ENCODE measurements at regions not wholly inside any gene's neighbourhood (a gene's known extent, or its start where the extent isn't known, plus 50 kb on each side); places are given as distances from the start of the nearest gene placed in this dataset.
"Not testable (repeated sequence)": the region's sequence is repeated elsewhere in the genome, so short reads cannot be mapped to it uniquely, and the experiment has no call there.

DNA sequence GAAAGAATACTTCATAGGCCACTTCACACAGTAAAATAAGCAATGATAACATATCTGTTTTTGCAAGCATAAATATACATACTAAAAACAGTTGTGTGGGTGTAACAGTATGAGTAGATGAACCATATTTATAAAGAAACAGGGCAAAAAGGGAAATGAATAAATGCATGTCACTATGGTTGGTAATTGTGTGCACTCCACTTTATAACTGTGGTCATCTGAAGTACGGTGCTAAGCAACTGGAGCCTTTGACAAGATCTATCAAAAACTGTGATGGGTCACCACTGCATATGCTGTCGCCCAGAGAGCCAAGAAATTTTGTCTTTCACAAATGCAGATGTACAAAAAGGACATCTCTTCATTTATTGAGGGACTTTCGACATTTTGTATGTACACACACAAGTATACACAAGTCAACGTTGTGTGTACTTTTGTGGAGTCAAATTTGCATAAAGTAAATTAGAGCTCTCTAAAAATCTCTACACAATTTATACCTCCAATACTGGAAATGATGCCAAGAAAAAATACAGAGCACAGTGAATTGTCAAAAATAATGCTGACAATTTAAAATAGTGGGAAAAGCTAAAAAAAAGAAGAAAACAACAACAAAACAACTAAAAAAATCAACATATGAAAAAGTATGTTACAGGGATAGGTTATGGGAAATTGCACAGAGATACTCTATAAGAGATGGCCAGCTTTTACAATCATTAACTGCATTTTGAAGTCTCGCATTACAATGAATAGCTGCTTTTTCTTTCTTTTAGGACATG, 123.1 kb upstream of the ENPEP start:
- ATAC-seq (no peak), DNase-seq (no peak)
- Mint-ChIP-seq H3K27me3 (peaks cover 38% of the 10 kb centered on the region), H3K27ac (no peak overlapping the region), H3K36me3 (ENCODE audit: low read depth) (peaks cover 2% of the 10 kb centered on the region), H3K4me1 (no peaks in the 10 kb centered on the region), H3K4me3 (no peak overlapping the region)
- H3K9me3 ChIP-seq (ENCODE audit: control insufficient read depth, low read length, poor library complexity, severe bottlenecking) = no peaks in the 10 kb centered on the region

DNA sequence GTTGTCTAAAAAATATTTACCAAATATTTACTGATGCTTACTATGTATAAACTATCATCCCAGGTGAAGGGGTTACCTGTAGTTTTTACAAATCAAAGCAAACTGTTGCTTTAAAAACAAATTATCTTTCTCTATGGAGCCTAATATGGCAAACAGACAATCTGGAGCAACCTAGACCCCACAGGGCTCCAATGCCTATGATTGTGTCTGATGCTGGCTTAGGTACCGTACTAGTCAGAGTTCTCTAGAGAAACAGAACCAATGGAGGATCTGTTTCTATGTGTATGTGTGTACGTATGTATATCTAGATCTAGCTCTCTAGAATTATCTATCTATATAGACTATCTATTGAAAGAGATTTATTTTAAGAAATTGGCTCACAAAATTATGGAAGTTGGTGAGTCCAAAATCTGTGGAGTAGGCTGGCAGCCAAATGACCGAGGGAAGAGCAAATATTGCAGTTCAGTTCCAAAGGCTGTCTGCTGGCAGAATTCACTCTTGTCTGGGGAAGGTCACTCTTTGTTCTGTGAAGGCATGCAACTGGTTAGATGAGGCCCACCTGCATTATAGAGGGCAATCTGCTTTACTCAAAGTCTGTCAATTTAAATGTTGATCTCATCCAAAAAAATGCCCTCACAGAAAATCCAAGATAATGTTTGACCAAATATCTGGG, 127.1 kb upstream of the ENPEP start:
- H3K27ac Mint-ChIP-seq = no peak overlapping the region
- no peaks in the 10 kb centered on the region for H3K9me3 ChIP-seq (ENCODE audit: control insufficient read depth, low read length, poor library complexity, severe bottlenecking)
- no peak overlapping the region for H3K4me3 Mint-ChIP-seq
- H3K36me3 Mint-ChIP-seq (ENCODE audit: low read depth) = no peaks in the 10 kb centered on the region
- ATAC-seq (no peak), DNase-seq (no peak)
- H3K27me3 Mint-ChIP-seq = peaks cover 60% of the 10 kb centered on the region
- no peaks in the 10 kb centered on the region for H3K4me1 Mint-ChIP-seq

DNA sequence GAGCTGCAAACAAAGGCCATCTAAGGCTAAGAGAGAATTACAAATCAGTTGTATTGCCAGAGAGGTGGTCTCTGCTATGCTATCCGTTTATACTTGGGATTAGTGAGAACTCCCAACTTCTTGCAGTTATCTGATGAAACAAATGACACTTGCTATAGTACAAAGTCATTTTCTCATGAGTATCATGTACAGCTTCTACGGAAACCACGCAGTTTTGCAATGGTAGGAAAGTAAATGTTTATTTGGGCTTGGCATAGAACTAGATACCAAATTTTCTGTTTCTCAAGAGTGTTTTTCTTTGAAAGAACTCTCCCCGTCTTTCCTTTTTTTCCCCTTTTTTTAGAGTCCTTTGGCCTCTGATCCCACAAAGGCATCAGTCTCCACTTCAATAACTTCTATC, 128.2 kb upstream of the ENPEP start:
- Mint-ChIP-seq H3K27ac (no peak overlapping the region), H3K4me3 (no peak overlapping the region), H3K36me3 (ENCODE audit: low read depth) (no peaks in the 10 kb centered on the region), H3K4me1 (no peaks in the 10 kb centered on the region), H3K27me3 (peaks cover 52% of the 10 kb centered on the region)
- ATAC-seq (no peak), DNase-seq (no peak)
- no peaks in the 10 kb centered on the region for H3K9me3 ChIP-seq (ENCODE audit: control insufficient read depth, low read length, poor library complexity, severe bottlenecking)

DNA sequence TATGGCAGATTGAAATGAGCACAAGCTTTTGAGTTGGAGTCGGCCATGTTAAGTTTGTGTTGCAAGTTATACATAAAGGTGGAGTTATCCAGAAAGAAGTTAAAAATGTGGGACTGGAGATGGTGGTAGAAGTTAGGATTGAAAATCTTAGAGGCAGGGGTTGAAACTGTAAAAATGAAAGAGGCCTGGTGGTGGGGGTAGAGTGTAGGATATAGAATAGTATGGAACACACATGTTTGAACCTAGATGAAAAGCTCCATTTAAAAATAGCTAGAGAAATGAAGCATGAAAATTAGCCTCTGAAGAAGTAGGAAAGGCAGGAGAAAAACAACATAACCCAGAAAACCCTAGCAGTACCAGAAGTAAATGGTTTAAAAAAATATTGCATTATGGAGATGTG, 131.8 kb upstream of the ENPEP start:
- no peaks in the 10 kb centered on the region for H3K4me1 Mint-ChIP-seq
- H3K36me3 Mint-ChIP-seq (ENCODE audit: low read depth) = no peaks in the 10 kb centered on the region
- ATAC-seq (no peak), DNase-seq (no peak)
- no peak overlapping the region for H3K4me3 Mint-ChIP-seq
- H3K27ac Mint-ChIP-seq = no peak overlapping the region
- H3K9me3 ChIP-seq (ENCODE audit: control insufficient read depth, low read length, poor library complexity, severe bottlenecking) = no peaks in the 10 kb centered on the region
- H3K27me3 Mint-ChIP-seq = peaks cover 34% of the 10 kb centered on the region

DNA sequence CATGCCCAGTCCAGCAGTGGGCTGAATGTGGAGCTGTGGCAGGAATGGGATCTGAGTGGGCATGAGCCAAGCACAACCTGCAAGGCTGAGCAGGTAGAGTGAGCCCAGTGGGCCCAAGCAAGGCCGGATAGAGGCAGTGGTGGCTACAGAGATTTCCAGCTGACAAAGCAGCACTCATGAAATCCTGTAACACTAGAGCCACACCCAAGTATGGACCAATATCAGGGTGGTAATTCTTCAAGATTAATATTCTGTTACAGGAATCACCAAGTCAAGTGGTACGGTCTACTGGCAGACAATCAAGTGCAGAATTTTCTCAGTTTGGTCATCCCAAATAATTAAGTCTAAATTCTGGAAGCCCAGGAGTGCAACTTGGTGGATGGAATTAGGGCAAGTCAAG, 132.4 kb upstream of the ENPEP start:
- H3K27me3 Mint-ChIP-seq = peaks cover 29% of the 10 kb centered on the region
- no peak overlapping the region for H3K4me3 Mint-ChIP-seq
- ATAC-seq (no peak), DNase-seq (no peak)
- H3K36me3 Mint-ChIP-seq (ENCODE audit: low read depth) = no peaks in the 10 kb centered on the region
- no peak overlapping the region for H3K27ac Mint-ChIP-seq
- no peaks in the 10 kb centered on the region for H3K9me3 ChIP-seq (ENCODE audit: control insufficient read depth, low read length, poor library complexity, severe bottlenecking)
- H3K4me1 Mint-ChIP-seq = no peaks in the 10 kb centered on the region

DNA sequence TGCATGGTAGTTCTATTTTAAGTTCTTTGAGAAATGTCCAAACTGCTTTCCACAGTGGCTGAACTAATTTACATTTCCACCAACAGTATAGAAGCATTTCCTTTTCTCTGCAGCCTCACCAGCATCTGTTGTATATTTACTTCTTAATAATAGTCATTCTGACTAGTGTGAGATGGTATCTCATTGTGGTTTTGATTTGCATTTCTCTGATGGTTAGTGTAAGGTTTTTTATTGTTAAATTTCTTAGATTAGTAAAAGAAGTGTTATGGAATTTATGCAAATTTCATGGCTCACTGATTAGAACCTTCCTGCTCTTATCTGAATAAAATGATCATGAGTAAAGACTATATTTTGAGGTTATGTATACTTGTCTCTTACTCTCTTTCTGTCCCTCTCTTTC, 134.8 kb upstream of the ENPEP start:
- H3K36me3 Mint-ChIP-seq (ENCODE audit: low read depth); ATAC-seq; H3K9me3 ChIP-seq (ENCODE audit: control insufficient read depth, low read length, poor library complexity, severe bottlenecking); H3K4me3 Mint-ChIP-seq; H3K4me1 Mint-ChIP-seq; H3K27ac Mint-ChIP-seq; DNase-seq: not testable (repeated sequence)
- H3K27me3 Mint-ChIP-seq = peaks cover 18% of the 10 kb centered on the region

DNA sequence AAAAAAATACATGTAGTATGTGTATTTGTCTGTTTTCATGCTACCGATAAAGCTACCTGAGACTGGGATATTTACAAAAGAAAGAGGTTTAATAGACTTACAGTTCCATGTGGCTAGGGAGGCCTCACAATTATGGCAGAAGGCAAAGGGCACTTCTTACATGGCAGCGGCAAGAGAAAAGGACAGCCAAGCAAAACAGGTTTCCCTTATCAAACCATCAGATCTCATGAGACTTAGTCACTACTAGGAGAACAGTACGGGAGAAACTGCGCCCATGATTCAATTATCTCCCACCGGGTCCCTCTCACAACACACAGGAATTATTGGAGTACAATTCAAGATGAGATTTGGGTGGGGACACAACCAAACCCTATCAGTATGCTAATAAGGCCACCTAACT, 137.0 kb upstream of the ELOVL6 start:
- no peaks in the 10 kb centered on the region for H3K36me3 Mint-ChIP-seq (ENCODE audit: low read depth)
- DNase-seq = no peak
- H3K27me3 Mint-ChIP-seq = peaks cover 18% of the 10 kb centered on the region
- no peaks in the 10 kb centered on the region for H3K9me3 ChIP-seq (ENCODE audit: control insufficient read depth, low read length, poor library complexity, severe bottlenecking)
- ATAC-seq = no peak
- H3K4me1 Mint-ChIP-seq = no peaks in the 10 kb centered on the region
- no peak overlapping the region for H3K4me3 Mint-ChIP-seq
- H3K27ac Mint-ChIP-seq = no peak overlapping the region

DNA sequence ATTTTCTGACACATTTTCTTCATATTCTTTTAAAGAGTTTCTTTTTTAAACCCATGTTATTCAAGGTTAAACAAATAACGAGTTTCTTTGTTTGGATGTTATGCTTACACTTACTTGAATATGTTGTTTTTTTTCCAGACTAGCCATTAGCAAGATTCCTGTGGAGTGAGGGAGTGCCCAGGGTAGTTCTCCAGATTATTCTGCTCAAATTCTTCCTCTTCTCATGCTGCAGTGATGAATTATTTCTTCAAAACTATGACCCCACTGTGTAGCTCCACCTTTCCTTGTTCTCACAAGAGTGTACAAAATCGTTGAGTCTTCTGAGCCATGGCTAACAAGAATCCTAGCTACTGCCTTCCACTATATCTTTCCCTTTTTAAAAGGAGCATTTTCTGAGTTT, 134.1 kb upstream of the ELOVL6 start:
- Mint-ChIP-seq H3K36me3 (ENCODE audit: low read depth) (no peaks in the 10 kb centered on the region), H3K4me1 (no peaks in the 10 kb centered on the region), H3K4me3 (no peak overlapping the region), H3K27ac (no peak overlapping the region), H3K27me3 (peaks cover 44% of the 10 kb centered on the region)
- ATAC-seq = no peak
- no peaks in the 10 kb centered on the region for H3K9me3 ChIP-seq (ENCODE audit: control insufficient read depth, low read length, poor library complexity, severe bottlenecking)
- DNase-seq = no peak

DNA sequence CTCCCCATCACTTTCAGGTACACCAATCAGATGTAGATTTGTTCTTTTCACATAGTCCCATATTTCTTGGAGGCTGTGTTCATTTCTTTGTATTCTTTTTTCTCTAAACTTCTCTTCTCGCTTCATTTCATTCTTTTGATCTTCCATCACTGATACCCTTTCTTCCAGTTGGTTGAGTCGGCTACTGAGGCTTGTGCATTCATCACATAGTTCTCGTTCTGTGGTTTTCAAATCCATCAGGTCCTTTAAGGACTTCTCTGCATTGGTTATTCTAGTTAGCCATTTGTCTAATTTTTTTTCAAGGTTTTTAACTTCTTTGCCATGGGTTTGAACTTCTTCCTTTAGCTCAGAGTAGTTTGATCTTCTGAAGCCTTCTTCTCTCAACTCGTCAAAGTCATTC, 128.0 kb upstream of the ELOVL6 start:
- not testable (repeated sequence) for DNase-seq

DNA sequence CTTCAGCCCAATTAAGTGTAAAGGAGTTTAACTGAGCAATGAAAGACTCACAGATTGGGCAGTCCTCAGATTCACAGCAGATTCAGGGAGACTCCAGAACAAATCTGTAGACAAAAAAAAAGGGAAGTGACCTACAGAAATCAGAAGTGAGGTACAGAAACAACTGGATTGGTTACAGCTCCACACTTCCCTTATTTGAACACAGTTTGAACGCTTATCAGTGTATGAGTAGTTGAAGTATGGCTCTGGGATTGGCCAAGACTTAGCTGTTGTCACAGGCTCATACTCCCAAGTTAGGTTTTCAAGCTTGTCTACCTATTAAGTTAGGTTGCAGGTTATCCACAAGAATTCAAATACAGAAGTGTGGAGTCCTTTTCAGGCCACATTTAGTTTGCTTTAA, 112.4 kb upstream of the ELOVL6 start:
- H3K4me3 Mint-ChIP-seq = no peak overlapping the region
- H3K9me3 ChIP-seq (ENCODE audit: control insufficient read depth, low read length, poor library complexity, severe bottlenecking) = no peaks in the 10 kb centered on the region
- H3K4me1 Mint-ChIP-seq = no peaks in the 10 kb centered on the region
- DNase-seq (no peak), ATAC-seq (no peak)
- no peaks in the 10 kb centered on the region for H3K36me3 Mint-ChIP-seq (ENCODE audit: low read depth)
- peaks cover 16% of the 10 kb centered on the region for H3K27me3 Mint-ChIP-seq
- H3K27ac Mint-ChIP-seq = no peak overlapping the region

More for the DNA sequence above, 128.0 kb upstream of the ELOVL6 start:
- H3K4me3 Mint-ChIP-seq; H3K4me1 Mint-ChIP-seq; H3K27ac Mint-ChIP-seq; ATAC-seq; H3K9me3 ChIP-seq (ENCODE audit: control insufficient read depth, low read length, poor library complexity, severe bottlenecking); H3K36me3 Mint-ChIP-seq (ENCODE audit: low read depth): not testable (repeated sequence)
- H3K27me3 Mint-ChIP-seq = peaks cover 32% of the 10 kb centered on the region

DNA sequence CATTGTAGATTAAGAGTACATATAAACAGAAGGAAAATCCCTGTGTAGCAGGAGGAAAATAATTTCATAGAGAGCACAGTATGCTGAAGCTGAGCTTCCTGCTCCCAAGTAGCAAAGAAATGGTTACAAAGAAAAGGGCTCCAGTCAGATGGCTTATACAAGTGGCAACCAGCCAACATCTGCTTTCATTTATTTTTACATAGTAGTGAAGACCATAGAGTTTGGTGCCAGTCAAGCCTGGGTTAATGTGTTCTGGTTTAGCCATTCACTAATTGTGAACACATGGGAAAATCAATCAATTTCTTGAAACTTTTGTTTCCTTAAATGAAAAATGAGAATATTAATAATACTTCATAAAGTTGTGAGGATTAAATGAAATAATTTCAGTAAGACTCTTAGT, 111.3 kb upstream of the ELOVL6 start:
- ATAC-seq (no peak), DNase-seq (no peak)
- Mint-ChIP-seq H3K4me1 (no peaks in the 10 kb centered on the region), H3K36me3 (ENCODE audit: low read depth) (no peaks in the 10 kb centered on the region), H3K27ac (no peak overlapping the region), H3K27me3 (peaks cover 16% of the 10 kb centered on the region), H3K4me3 (no peak overlapping the region)
- no peaks in the 10 kb centered on the region for H3K9me3 ChIP-seq (ENCODE audit: control insufficient read depth, low read length, poor library complexity, severe bottlenecking)

DNA sequence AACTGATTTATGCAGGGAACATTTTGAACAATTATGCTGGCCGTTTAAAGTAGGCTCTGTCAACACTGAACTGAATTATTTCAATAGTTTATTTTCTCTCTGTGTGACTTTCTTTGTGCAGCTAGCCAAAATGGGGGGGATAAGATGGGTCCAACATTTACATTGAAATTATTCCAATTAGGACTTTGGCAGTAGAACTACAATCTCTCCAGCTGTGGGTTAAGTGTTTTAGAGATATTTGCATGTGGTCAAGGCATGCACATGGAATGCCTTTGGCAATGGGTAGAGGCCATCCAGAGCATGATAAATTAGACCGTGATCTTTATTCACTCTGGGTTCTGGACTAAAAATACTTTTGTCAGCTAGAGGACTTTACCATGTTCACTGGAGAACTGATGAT, 107.9 kb upstream of the ELOVL6 start:
- no peaks in the 10 kb centered on the region for H3K9me3 ChIP-seq (ENCODE audit: control insufficient read depth, low read length, poor library complexity, severe bottlenecking)
- DNase-seq (no peak), ATAC-seq (no peak)
- Mint-ChIP-seq H3K27me3 (peaks cover 15% of the 10 kb centered on the region), H3K4me1 (no peaks in the 10 kb centered on the region), H3K4me3 (no peak overlapping the region), H3K27ac (no peak overlapping the region), H3K36me3 (ENCODE audit: low read depth) (no peaks in the 10 kb centered on the region)

DNA sequence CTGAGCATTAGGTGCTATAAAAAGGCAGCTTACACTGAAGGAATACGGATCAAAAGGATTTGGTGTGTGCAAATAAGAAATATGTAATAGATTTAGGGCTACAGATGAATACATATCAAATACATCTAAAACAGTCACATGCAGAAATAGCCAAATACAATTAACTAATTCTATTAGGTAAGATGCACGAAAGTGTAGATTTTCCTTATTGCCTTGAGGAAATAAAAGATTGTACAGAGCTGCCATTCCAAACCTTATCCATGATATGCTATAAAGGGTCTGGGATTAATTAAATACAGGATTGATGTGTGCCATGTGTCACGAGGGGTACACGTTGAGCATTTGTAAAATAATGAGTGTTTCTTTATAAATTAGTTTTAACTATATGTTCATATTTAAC, 107.0 kb upstream of the ELOVL6 start:
- no peak for ATAC-seq
- H3K27ac Mint-ChIP-seq = no peak overlapping the region
- no peak overlapping the region for H3K4me3 Mint-ChIP-seq
- no peaks in the 10 kb centered on the region for H3K9me3 ChIP-seq (ENCODE audit: control insufficient read depth, low read length, poor library complexity, severe bottlenecking)
- no peak for DNase-seq
- H3K27me3 Mint-ChIP-seq = peaks cover 15% of the 10 kb centered on the region
- no peaks in the 10 kb centered on the region for H3K4me1 Mint-ChIP-seq
- no peaks in the 10 kb centered on the region for H3K36me3 Mint-ChIP-seq (ENCODE audit: low read depth)

DNA sequence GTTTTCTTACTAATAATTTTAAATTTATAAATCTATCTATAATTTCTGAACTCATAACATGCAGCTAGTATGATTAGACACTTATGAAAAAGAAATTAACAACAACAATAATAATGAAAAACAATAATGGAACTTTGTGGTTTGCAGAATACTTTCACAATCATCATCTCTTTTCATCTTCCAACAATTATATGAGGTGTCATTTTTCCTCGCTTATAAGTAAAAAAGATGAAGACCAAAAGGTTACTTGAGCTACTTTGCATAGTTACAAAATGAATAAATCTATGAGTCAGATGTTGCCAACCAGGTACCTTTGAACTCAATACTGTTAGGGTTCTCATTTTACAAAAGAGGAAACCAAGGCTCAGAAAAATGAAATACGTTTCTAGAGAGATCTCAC, 98.5 kb upstream of the ELOVL6 start:
- DNase-seq (no peak), ATAC-seq (no peak)
- Mint-ChIP-seq H3K27me3 (peaks cover 34% of the 10 kb centered on the region), H3K4me3 (no peak overlapping the region), H3K4me1 (peaks cover 2% of the 10 kb centered on the region), H3K36me3 (ENCODE audit: low read depth) (no peaks in the 10 kb centered on the region), H3K27ac (no peak overlapping the region)
- no peaks in the 10 kb centered on the region for H3K9me3 ChIP-seq (ENCODE audit: control insufficient read depth, low read length, poor library complexity, severe bottlenecking)
